DMS153 treated with DMSO at 0.1 percent for 48 hours (cell line): ENCODE measurements at regions not wholly inside any gene's neighbourhood (a gene's known extent, or its start where the extent isn't known, plus 50 kb on each side); places are given as distances from the start of the nearest gene placed in this dataset.

Source experiments
- DNase-seq: peaks from one replicate; lab custom pipeline; 2025; ENCODE audit not compliant: unreplicated experiment; lab: John Stamatoyannopoulos, UW

- no peak for DNase-seq
These were observed 742.8 kb downstream of the MAFB start for GRCh38 chr20:39946053-39946810.

GRCh38 chr20:39944861-39945260 lies 744.2 kb downstream of the MAFB start:
- DNase-seq, result no peak

GRCh38 chr20:39943336-39943735 lies 745.7 kb downstream of the MAFB start:
- no peak for DNase-seq

- DNase-seq, result no peak
These were observed 747.8 kb downstream of the MAFB start for GRCh38 chr20:39941245-39941644.

GRCh38 chr20:39939241-39939865 lies 749.7 kb downstream of the MAFB start:
- DNase-seq, result no peak

GRCh38 chr20:39936401-39936800 lies 752.6 kb downstream of the MAFB start:
- no peak for DNase-seq

GRCh38 chr20:39935901-39936300 lies 753.1 kb downstream of the MAFB start:
- no peak for DNase-seq

- DNase-seq, result no peak
These were observed 772.7 kb downstream of the MAFB start for GRCh38 chr20:39916236-39916765.

GRCh38 chr20:39913274-39913673 lies 775.8 kb downstream of the MAFB start:
- DNase-seq, result no peak

GRCh38 chr20:39911497-39911896 lies 777.5 kb downstream of the MAFB start:
- no peak for DNase-seq

- no peak for DNase-seq
These were observed 778.5 kb downstream of the MAFB start for GRCh38 chr20:39910536-39910935.

GRCh38 chr20:39909447-39909846 lies 779.6 kb downstream of the MAFB start:
- no peak for DNase-seq

- no peak for DNase-seq
These were observed 784.4 kb downstream of the MAFB start for GRCh38 chr20:39904476-39905112.

- DNase-seq, result no peak
These were observed 785.1 kb downstream of the MAFB start for GRCh38 chr20:39903806-39904465.

- DNase-seq, result no peak
These were observed 789.2 kb downstream of the MAFB start for GRCh38 chr20:39899881-39900280.

- DNase-seq, result no peak
These were observed 790.6 kb downstream of the MAFB start for GRCh38 chr20:39898467-39898852.

GRCh38 chr20:39897781-39898466 lies 791.1 kb downstream of the MAFB start:
- no peak for DNase-seq

GRCh38 chr20:39897058-39897457 lies 792.0 kb downstream of the MAFB start:
- no peak for DNase-seq

- DNase-seq, result no peak
These were observed 795.0 kb downstream of the MAFB start for GRCh38 chr20:39894067-39894466.

GRCh38 chr20:39893003-39893685 lies 795.9 kb downstream of the MAFB start:
- no peak for DNase-seq
